NCI-H748 (cell line): ENCODE measurements at regions not wholly inside any gene's neighbourhood (a gene's known extent, or its start where the extent isn't known, plus 50 kb on each side); places are given as distances from the start of the nearest gene placed in this dataset.
A peak's percentile ranks its signal among the peaks of the same experiment; 100 is the strongest.
"Not testable (repeated sequence)": the region's sequence is repeated elsewhere in the genome, so short reads cannot be mapped to it uniquely, and the experiment has no call there.

Experiments
- DNase-seq: peaks from one replicate; lab custom pipeline; 2025; ENCODE audit not compliant: unreplicated experiment; lab: John Stamatoyannopoulos, UW

DNA sequence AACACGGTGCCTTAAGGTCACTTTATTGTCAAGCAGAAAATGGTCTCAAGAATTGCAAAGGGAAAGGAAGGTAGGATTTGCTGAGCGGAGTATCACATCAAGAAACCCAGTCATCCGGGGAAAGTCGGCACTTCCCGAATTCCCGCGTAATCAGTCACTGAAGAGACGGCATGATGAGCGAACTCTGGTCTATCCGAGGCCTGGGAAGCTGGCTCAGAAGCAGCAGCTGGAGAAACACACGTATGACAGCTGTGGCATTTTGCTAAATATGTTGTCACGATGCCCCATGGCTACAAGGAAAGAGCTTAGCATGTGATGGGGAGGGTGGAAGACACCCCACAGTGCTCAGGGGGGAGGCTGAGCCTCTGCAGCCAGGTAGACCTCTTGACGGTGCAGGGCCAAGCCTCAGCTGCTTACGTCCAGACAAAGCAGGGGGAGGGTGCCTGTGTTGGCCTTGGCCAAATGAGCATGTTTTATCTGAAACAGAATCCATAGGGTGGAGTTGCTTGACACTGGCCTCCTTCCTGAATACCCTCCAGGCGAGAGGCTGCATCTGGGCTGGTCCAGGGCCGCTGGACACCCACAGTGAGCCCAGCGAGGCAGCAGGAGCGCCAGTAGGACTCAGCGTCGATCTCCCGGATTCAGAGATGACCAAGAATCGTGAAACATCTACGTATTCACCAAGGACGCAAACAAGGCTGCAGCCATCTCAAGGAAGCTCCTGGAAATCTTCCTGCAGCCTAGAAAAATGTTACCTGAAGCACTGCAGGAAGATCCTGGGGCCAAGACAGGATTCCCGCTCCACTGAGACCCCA, 118.8 kb upstream of the AFDN start:
- no peak for DNase-seq

DNA sequence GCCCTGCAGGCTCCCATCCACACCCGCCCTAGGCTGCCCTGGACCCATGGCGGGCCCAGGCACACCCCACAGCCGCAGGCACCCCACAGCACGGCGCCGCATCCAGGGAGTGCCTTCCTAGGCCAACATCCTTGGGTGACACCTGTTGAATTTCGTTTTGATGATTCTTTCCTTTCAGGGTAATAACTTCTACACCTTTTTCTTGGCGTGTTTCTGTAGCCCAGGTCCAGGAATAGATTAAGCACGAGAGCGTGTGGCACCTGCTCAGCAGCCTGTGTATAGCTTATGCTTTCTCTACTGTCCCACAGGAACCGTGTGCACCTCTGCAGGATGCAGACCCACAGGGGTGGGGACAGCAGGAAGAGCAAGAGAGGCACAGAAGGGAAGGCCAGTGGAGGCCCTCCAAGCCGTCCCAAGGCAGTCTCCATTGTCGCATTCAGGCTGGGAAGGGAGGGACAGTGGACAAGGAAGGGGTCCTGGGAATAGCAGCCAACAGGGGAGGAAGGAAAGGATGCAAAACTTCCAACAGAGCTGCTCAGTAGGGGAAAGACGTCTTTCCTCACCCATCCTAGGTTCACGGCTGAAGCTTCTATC, 118.1 kb upstream of the AFDN start:
- no peak for DNase-seq

DNA sequence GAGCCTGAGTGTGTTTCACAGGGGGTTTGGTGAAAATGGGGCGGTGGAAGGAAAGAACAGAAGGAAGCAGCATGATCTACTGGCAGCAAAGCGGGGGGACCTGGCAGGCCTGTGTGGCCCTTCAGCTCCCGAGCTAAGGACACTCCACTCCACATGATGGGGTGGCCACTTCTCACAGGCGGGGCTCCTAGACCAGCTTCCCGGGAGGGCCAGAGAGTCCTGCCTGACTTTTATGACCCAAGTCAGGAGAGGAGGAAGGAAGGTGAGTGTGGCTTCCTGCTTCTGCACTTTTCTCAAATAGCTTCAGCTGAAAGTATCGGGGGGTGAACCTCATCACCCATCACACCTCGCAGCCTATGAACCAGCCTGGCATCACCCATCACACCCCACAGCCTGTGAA, 117.5 kb upstream of the AFDN start:
- no peak for DNase-seq

DNA sequence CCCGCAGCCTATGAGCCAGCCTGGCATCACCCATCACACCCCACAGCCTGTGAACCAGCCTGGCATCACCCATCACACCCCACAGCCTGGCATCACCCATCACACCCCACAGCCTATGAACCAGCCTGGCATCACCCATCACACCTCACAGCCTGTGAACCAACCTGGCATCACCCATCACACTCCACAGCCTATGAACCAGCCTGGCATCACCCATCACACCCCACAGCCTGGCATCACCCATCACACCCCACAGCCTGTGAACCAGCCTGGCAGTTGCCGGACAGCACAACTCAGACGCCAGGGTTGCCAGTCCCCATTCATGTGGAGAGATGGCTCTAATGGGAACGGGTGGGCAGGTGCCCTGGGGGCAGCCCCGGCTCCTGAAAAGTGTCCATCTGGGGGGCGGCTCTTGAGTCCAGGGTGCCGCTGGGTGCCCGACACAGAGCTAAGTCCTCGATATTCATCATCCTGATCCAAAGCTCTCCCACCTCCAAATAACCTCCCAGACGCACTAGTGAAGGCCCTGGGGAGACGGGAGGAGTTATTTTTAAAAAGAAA, 116.9 kb upstream of the AFDN start:
- DNase-seq: not testable (repeated sequence)

DNA sequence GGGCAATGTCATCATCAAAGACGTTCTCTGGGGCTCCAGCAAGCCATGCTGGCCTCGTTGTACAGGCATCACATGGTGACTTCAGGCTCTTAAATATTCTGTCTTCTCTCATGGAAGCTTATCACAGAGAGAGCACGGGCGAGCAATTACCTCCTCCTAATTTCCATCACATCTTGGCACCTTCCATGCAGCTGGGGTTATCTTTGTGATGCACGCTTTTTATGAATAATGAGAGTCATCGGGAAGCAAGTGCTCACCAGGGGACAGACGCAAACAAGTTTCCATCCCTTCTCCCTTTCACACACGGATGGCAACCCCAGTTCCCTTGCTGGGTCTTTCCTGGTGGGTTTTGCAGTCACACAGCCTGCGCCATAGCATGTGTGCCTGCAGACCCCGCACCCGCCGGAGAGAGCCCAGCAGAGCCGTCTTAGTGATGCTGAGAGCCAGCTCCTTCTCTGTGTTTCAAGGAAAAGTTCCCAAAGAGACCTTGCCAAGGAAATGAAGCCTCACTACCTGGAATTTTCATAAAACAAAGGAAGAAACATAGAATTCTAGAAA, 116.3 kb upstream of the AFDN start:
- no peak for DNase-seq

DNA sequence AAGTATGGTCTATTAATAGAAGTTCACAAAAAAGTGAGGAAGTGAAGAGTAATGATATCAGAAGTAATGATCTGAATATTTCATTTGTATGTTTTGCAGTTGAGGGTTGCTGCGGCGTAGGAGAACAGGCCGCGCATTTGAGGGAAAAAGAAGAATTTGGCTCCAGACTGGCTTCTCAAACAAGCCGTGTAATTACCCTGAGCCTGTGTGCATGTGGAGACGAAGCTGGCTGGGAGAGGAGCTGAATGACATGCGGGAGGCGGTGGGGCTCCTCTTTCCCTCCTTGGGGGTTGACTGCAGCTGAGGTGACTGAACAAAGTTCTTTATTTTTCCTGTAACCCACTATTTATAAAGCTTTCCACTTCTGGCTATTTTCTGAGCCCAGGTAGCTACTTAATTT, 115.5 kb upstream of the AFDN start:
- no peak for DNase-seq

DNA sequence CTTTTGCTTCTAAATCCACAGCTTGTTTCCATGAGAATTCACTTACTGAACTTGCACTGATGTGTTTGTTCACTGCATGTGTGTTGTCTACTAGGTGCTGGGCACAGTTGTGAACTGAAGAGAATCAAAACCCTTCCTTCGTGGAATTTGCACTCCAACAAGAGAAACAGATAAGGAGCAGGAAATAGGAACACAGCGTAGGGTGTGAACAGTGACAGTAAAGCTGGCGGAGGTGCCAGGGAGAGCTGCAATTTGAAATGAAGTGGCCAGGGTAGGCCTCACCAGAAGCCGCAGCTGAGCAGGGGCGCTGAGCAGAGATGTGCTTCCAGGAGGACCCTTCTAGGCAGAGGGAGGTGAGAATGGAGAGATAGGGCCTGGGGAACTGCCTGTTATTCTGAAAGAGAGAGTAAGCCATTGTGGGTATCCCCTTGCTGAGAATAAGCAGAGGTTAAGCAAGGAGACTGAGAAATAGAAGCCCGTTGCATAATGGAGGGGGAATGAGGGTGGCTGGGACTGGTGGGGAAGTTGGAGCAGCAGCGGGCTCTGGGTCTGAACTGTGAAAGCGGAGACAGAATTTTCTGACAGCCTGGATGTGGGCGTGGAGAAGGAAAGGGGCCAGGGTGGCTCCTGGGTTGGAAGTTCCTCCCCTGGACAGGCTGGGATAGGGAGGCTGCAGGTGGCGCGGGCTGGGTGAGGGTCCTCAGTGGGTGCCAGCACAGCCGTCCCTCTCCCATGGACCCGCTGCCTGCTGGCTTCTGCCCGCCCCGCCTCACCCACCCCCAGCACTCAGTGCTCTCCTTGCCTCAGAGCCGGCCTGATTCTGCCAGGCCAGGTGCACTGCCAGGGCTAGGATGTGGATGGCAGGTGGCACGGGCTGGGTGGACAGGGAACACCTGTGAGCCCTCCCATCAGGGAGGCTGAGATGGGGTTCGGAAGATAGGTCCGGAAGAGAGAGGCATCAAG, 114.7 kb upstream of the AFDN start:
- no peak for DNase-seq

DNA sequence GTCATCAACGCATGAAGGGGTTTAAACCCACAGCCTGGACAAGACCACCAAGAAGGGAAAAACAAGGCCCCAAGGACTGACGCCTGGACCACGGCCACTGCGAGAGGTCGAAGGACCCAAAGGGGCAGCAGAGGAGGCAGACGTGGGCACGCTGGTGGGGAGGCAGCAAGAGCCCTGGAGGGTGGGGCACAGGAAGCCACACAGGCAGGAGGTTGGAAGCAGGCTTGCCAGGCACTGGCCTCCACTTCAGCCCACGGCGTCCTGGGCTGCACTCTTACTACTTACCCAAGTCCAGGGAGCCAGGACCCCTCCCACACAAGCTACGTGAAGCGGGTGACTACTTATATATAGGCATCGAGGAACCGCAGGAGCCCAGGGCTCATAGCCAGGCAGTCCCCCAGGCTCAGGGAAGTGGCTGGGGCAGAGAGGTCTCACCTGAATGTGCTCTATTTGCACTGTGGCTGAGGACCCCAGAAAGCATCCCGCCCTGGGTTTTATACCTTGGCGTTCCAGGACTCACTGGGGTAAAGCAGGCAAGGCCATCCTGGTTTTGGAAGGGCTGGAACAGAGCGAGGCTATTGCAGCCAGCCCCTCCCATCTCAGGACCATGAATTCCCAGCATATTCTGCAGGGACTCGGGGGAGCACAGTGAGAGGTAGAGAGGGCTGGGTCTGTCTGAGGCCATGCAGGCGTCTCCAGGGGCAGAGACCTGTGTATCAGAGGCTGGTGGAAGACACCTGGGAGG, 113.8 kb upstream of the AFDN start:
- no peak for DNase-seq

DNA sequence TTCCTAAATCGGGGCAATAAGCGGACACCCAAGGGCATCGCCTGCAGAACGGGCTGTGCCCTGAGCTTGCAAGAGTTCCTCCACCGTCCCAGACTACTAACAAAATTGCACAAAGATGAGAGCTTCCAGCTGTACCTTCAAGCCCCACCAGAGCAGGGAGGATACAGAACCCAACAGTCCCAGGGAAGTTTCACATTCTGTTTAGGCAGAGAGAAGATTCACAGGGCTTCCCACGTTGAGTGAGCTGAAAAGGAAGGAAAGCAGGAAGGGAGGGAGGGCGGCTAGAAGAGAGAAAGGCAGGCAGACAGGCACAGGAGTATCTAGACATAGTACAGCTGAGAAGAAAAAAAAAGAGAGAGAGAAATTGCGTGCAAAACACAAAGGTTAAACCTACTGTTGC, 112.6 kb upstream of the AFDN start:
- no peak for DNase-seq

DNA sequence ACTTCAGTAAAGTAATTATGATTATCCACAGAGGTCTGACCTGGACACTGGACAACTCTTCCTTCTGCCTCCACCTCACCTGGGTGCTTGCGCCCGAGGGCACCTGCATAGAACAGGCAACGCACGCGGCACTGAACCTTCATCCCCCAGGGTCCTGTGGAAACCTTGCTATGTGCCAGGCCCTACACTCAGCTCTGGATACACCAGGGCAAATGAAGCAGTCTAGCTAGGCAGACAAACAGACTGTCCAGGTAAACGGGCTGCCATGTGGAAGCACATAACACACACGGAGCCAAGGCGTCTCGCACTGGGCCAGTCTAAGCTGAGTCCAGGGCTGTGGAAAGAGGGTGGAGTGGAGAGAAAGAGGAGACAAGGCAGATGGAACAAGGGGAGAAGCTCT, 109.3 kb upstream of the AFDN start:
- peak; percentile 66 for DNase-seq

DNA sequence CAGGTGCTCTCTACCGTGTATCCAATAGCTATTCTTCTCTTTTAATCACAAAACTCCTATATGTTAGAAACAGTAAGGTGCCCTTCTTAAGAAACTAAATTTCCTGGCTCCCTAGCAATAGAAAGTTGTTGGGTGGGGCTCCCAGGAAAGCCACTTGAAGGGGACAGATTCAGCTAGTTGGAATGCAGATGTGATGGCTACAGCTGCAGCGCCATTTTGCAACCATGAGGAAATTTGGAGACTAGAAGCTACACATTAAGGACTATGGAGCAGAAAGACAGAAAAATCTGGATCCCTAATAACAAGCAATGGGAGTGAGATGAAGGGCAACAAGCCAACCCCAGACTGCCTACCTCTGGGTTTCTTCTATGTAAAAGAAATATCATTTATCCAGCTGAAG, 108.8 kb upstream of the AFDN start:
- DNase-seq: no peak

DNA sequence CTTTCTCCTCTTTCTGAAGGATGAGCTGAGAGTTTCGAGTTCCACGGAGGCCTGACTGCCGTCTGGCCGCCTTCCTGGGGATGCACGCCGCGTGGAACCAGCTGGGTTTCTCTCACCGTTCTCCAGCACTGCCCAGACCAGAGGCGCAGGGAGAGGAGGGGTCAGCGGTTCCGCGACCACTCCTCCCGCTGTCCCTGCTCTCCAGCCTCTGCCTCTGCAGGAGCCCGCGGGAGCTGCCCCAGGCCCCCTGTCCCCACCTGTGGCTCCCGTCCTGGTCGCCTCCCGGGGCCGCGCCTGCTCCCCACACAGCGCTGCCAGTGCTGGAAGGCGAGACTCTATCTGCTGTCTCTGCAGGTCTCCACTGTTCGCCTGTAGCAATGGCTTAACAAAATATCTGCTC, 106.8 kb upstream of the AFDN start:
- DNase-seq: no peak

DNA sequence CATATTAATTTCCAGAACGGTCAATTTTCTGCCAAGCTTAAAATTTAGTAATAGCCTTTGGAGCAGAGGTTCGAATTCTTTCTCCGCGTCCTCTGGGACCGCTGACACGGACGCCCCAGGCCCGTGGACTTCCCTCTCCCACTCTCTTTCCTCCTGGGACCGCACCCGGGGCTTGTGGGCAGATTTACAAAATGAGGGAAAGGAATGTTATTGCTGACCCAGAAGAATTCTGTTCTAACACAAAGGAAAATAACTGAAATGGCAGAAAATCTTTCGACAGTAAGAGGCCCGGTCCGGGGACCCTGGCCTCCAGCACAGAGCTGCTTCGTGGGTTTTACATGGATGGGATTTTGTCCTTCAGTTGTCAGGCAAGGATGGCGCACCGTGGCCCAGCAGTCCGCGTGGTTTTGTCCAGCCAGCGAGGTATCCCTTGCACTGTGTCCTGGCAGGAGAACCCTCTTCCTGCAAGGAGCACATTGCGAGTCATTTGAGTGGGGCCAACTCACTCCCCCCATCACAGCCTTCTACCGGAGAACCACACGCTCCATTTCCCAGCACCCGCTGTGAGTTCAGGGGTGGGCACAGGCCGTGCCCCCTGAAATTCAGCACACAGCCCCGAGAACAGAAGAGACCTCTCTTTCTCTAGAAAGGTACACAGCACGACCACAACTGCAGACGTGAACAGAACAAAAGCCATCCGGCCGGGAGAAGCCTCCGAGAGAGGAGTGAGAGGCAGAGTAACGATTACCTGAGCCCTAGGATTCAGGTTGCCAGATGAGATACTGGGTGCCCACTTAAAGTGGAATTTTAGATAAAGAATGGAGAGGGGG, 106.0 kb upstream of the AFDN start:
- no peak for DNase-seq

DNA sequence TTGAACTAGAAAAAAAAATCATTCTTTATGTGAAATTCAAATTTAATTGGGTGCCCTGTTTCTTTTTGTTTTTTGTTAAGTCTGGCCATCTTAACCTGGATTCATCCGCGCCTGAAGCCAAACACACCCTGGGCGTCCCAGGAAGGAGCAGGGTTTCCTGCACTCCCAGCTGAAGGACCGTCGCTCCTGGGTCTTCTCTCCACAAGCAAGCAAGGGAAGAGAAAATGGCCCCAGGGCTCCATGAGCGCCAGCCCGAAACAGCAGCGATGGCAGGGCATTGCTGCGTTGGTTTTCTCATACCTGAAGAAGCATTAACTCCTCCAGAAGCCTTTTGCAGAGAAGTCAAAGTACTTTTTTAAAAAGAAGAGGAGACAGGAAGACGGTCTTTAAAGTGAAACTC, 105.4 kb upstream of the AFDN start:
- no peak for DNase-seq

DNA sequence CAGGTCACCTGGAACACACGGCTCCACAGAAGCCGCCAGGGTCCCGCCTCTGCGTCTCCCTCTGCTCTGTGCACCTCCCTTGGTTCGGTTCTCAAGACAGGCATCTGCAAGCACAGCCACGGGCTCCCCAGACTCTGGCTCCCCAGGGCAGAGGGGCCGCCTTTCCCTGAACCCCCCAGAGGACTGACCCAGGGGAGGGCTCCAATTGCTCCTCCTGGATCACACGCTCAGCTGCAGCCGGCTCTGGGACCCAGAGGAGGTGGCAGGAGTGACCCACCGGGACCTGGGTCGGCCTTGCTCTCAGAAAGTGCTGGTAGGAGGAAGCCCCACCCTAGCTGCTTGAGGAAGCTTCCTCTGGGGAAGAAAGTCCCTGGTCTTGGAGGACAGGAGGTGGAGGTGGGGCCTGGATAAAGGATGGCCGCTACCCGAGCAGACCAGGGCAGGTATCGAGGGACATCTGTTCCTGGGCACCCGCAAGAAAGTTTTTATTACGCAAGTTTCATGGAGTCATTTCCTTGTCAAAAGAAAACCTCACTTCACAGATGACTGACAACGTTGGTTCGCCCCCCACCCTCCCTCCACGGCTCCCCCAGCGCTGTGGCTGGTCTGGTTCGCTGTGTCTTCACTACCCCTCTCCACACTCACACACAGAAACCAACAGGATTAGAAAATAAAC, 103.9 kb upstream of the AFDN start:
- no peak for DNase-seq

DNA sequence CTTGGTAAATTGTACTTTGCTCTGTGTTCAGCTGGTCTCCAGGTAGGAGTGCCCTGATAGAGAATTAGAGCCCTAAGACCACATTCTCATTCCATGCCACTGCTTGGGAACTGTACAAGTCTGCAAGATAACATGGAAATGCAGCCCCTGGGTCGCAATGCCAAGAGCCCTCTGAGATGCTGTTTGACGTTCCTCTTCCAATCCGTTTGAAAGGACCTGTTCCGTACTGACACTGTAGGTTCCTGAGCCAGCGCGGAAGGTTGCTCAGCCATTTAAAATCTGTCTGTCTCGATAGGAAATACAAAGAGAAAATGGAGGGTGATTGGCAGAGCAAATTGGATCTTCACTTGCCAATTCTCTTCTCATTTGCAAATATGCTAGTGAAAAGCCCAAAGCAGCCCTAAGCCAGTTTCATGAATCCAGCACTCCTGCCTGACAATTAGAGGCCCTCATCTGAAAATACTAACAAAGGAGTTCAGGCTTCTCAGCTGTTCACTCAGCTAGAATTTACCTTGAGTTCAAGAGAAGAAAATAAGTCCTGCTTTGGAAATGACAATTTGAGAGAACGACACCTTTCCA, 100.6 kb upstream of the AFDN start:
- no peak for DNase-seq

DNA sequence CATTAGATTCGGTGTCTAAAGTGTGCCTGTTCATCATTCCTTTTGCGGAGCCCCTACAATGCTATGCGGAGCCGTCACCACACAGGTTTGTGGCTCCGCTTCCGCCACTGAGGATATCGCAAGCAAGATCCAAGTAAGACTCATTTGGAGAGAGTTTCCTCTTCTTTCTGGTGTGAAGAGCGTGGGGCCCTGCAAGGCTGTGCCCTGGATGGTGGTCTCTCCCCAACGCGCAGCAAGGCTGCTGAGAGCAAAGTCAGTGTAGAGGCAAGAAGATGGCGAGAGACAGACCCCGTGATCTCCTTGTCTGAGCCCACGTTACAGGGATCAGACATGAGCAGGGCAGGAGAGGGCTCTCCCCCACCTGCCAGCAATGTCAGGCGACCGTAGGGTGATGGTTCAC, 96.3 kb upstream of the AFDN start:
- no peak for DNase-seq

DNA sequence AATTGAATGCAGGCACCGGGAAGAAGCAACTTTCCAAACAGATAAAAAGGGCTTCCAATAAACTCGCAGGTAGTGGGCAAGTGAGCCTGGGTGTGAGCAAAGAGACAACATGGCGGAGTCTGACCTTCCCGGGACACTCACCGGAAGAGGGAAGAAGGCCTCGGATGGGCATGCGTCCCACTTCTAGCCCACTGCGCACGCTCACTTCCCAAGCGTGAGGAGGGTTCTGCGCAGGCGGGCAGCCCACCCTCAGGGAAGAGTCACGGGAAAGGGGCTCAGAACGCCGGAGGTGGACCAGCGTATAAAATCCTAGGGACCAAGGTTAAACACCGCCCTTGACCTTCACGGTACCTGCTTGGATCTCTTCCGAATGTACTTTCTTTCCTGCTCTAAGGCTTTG, 95.5 kb upstream of the AFDN start:
- no peak for DNase-seq
